Stimulated activated naive CD8-positive, alpha-beta T cell treated with anti-CD3 and anti-CD28 coated beads, Interleukin-15, Interleukin-2, amounts not matched to agents 100 ng/mL and 50 ng/mL, for 24 hours (primary cell): ENCODE measurements at regions not wholly inside any gene's neighbourhood (a gene's known extent, or its start where the extent isn't known, plus 50 kb on each side); places are given as distances from the start of the nearest gene placed in this dataset.

Experiments used
- H3K27ac Mint-ChIP-seq: one replicate; pipeline ENCODE4 v1.8.0; 2021; ENCODE audit warnings: mild to moderate bottlenecking, mixed read lengths
- H3K27me3 Mint-ChIP-seq: one replicate; pipeline ENCODE4 v1.8.0; 2021; ENCODE audit warnings: mixed read lengths
- H3K36me3 Mint-ChIP-seq: one replicate; pipeline ENCODE4 v1.8.0; 2021; ENCODE audit warnings: low read depth, mixed read lengths
- H3K4me1 Mint-ChIP-seq: one replicate; pipeline ENCODE4 v1.8.0; 2021; ENCODE audit warnings: low read depth, mixed read lengths
- H3K4me3 Mint-ChIP-seq: one replicate; pipeline ENCODE4 v1.8.0; 2021; ENCODE audit warnings: mild to moderate bottlenecking, mixed read lengths
- H3K9me3 Mint-ChIP-seq: one replicate; pipeline ENCODE4 v1.8.0; 2021; ENCODE audit warnings: mixed read lengths

- Mint-ChIP-seq H3K27me3 (no peaks in the 10 kb centered on the region), H3K27ac (no peak overlapping the region), H3K4me3 (no peak overlapping the region), H3K36me3 (no peaks in the 10 kb centered on the region), H3K4me1 (no peaks in the 10 kb centered on the region), H3K9me3 (no peaks in the 10 kb centered on the region)
These were observed 431.9 kb downstream of the ANXA1 start for GRCh38 chr9:73583576-73583975.

GRCh38 chr9:73595036-73595545 lies 443.4 kb downstream of the ANXA1 start:
- Mint-ChIP-seq H3K9me3 (peaks cover 4% of the 10 kb centered on the region), H3K27ac (no peak overlapping the region), H3K27me3 (no peaks in the 10 kb centered on the region), H3K4me1 (no peaks in the 10 kb centered on the region), H3K4me3 (no peak overlapping the region), H3K36me3 (no peaks in the 10 kb centered on the region)

- Mint-ChIP-seq H3K4me3 (no peak overlapping the region), H3K9me3 (peaks cover 7% of the 10 kb centered on the region), H3K27me3 (no peaks in the 10 kb centered on the region), H3K4me1 (no peaks in the 10 kb centered on the region), H3K36me3 (no peaks in the 10 kb centered on the region), H3K27ac (no peak overlapping the region)
These were observed 444.7 kb downstream of the ANXA1 start for GRCh38 chr9:73596321-73596720.

GRCh38 chr9:73597039-73597438 lies 445.4 kb downstream of the ANXA1 start:
- H3K4me3 Mint-ChIP-seq, result no peak overlapping the region
- H3K27ac Mint-ChIP-seq, result no peak overlapping the region
- H3K27me3 Mint-ChIP-seq, result no peaks in the 10 kb centered on the region
- H3K36me3 Mint-ChIP-seq, result no peaks in the 10 kb centered on the region
- H3K9me3 Mint-ChIP-seq, result peaks cover 4% of the 10 kb centered on the region
- H3K4me1 Mint-ChIP-seq, result no peaks in the 10 kb centered on the region

GRCh38 chr9:73597771-73598170 lies 446.1 kb downstream of the ANXA1 start:
- H3K27me3 Mint-ChIP-seq, result no peaks in the 10 kb centered on the region
- H3K27ac Mint-ChIP-seq, result no peak overlapping the region
- H3K36me3 Mint-ChIP-seq, result no peaks in the 10 kb centered on the region
- H3K9me3 Mint-ChIP-seq, result peaks cover 4% of the 10 kb centered on the region
- H3K4me1 Mint-ChIP-seq, result no peaks in the 10 kb centered on the region
- no peak overlapping the region for H3K4me3 Mint-ChIP-seq

- Mint-ChIP-seq H3K4me3 (no peak overlapping the region), H3K27ac (no peak overlapping the region), H3K9me3 (no peaks in the 10 kb centered on the region), H3K36me3 (no peaks in the 10 kb centered on the region), H3K4me1 (no peaks in the 10 kb centered on the region), H3K27me3 (no peaks in the 10 kb centered on the region)
These were observed 457.7 kb downstream of the ANXA1 start for GRCh38 chr9:73609381-73609780.

GRCh38 chr9:73611032-73611431 lies 459.4 kb downstream of the ANXA1 start:
- Mint-ChIP-seq H3K36me3 (no peaks in the 10 kb centered on the region), H3K4me1 (no peaks in the 10 kb centered on the region), H3K4me3 (no peak overlapping the region), H3K27me3 (no peaks in the 10 kb centered on the region), H3K9me3 (peaks cover 4% of the 10 kb centered on the region), H3K27ac (no peak overlapping the region)

- no peaks in the 10 kb centered on the region for H3K4me1 Mint-ChIP-seq
- H3K27ac Mint-ChIP-seq, result no peak overlapping the region
- no peaks in the 10 kb centered on the region for H3K36me3 Mint-ChIP-seq
- H3K9me3 Mint-ChIP-seq, result peaks cover 4% of the 10 kb centered on the region
- H3K27me3 Mint-ChIP-seq, result no peaks in the 10 kb centered on the region
- no peak overlapping the region for H3K4me3 Mint-ChIP-seq
These were observed 461.5 kb downstream of the ANXA1 start for GRCh38 chr9:73613092-73613701.

- Mint-ChIP-seq H3K4me1 (no peaks in the 10 kb centered on the region), H3K27me3 (no peaks in the 10 kb centered on the region), H3K4me3 (no peak overlapping the region), H3K9me3 (peaks cover 14% of the 10 kb centered on the region), H3K27ac (no peak overlapping the region), H3K36me3 (no peaks in the 10 kb centered on the region)
These were observed 463.9 kb downstream of the ANXA1 start for GRCh38 chr9:73615557-73615956.

- Mint-ChIP-seq H3K36me3 (no peaks in the 10 kb centered on the region), H3K27ac (no peak overlapping the region), H3K4me3 (no peak overlapping the region), H3K27me3 (no peaks in the 10 kb centered on the region), H3K9me3 (peaks cover 14% of the 10 kb centered on the region), H3K4me1 (no peaks in the 10 kb centered on the region)
These were observed 465.9 kb downstream of the ANXA1 start for GRCh38 chr9:73617586-73617985.

- H3K36me3 Mint-ChIP-seq, result no peaks in the 10 kb centered on the region
- no peaks in the 10 kb centered on the region for H3K4me1 Mint-ChIP-seq
- H3K9me3 Mint-ChIP-seq, result peaks cover 7% of the 10 kb centered on the region
- no peak overlapping the region for H3K4me3 Mint-ChIP-seq
- no peak overlapping the region for H3K27ac Mint-ChIP-seq
- H3K27me3 Mint-ChIP-seq, result no peaks in the 10 kb centered on the region
These were observed 489.3 kb downstream of the ANXA1 start for GRCh38 chr9:73640971-73641370.

GRCh38 chr9:73643379-73644013 lies 491.8 kb downstream of the ANXA1 start:
- H3K9me3 Mint-ChIP-seq, result peaks cover 12% of the 10 kb centered on the region
- H3K36me3 Mint-ChIP-seq, result no peaks in the 10 kb centered on the region
- H3K4me1 Mint-ChIP-seq, result no peaks in the 10 kb centered on the region
- no peaks in the 10 kb centered on the region for H3K27me3 Mint-ChIP-seq
- no peak overlapping the region for H3K4me3 Mint-ChIP-seq
- no peak overlapping the region for H3K27ac Mint-ChIP-seq

GRCh38 chr9:73647560-73647959 lies 495.9 kb downstream of the ANXA1 start:
- no peak overlapping the region for H3K4me3 Mint-ChIP-seq
- H3K9me3 Mint-ChIP-seq, result peaks cover 5% of the 10 kb centered on the region
- H3K27ac Mint-ChIP-seq, result no peak overlapping the region
- no peaks in the 10 kb centered on the region for H3K4me1 Mint-ChIP-seq
- H3K27me3 Mint-ChIP-seq, result no peaks in the 10 kb centered on the region
- no peaks in the 10 kb centered on the region for H3K36me3 Mint-ChIP-seq

GRCh38 chr9:73649552-73649951 lies 497.9 kb downstream of the ANXA1 start:
- H3K4me3 Mint-ChIP-seq, result no peak overlapping the region
- no peaks in the 10 kb centered on the region for H3K36me3 Mint-ChIP-seq
- H3K9me3 Mint-ChIP-seq, result peaks cover 5% of the 10 kb centered on the region
- H3K27ac Mint-ChIP-seq, result no peak overlapping the region
- no peaks in the 10 kb centered on the region for H3K4me1 Mint-ChIP-seq
- H3K27me3 Mint-ChIP-seq, result no peaks in the 10 kb centered on the region

- Mint-ChIP-seq H3K36me3 (no peaks in the 10 kb centered on the region), H3K4me1 (no peaks in the 10 kb centered on the region), H3K9me3 (no peaks in the 10 kb centered on the region), H3K27me3 (no peaks in the 10 kb centered on the region), H3K4me3 (no peak overlapping the region), H3K27ac (no peak overlapping the region)
These were observed 503.7 kb downstream of the ANXA1 start for GRCh38 chr9:73655363-73655762.

- Mint-ChIP-seq H3K9me3 (no peaks in the 10 kb centered on the region), H3K27ac (no peak overlapping the region), H3K36me3 (no peaks in the 10 kb centered on the region), H3K4me3 (no peak overlapping the region), H3K27me3 (no peaks in the 10 kb centered on the region), H3K4me1 (no peaks in the 10 kb centered on the region)
These were observed 504.2 kb downstream of the ANXA1 start for GRCh38 chr9:73655831-73656230.
